Mesenchymal stem cell (in vitro differentiated cells and primary cell): ENCODE measurements at regions not wholly inside any gene's neighbourhood (a gene's known extent, or its start where the extent isn't known, plus 50 kb on each side); places are given as distances from the start of the nearest gene placed in this dataset.

Source experiments
- DNase-seq: peaks from one replicate; pipeline ENCODE4 v3.0.0-alpha.2; 2013
- H2AFZ ChIP-seq: one replicate; pipeline ENCODE4 v1.6.1; 2013; ENCODE audit warnings: low read depth, mild to moderate bottlenecking, control low read depth, inconsistent platforms, low read length, moderate library complexity
- H2AK5ac ChIP-seq: 2 replicates; pipeline ENCODE4 v1.6.1; 2013; ENCODE audit warnings: low read length, moderate library complexity, mild to moderate bottlenecking, inconsistent platforms; ENCODE audit not compliant: severe bottlenecking
- H2BK120ac ChIP-seq: one replicate; pipeline ENCODE4 v1.6.1; 2013; ENCODE audit warnings: low read depth, mild to moderate bottlenecking, inconsistent platforms, low read length, moderate library complexity
- H2BK12ac ChIP-seq, 2 experiments: one replicate each; pipeline ENCODE4 v1.6.1; 2013; ENCODE audit warnings: inconsistent platforms in 2 of 2, low read length in 2 of 2, mild to moderate bottlenecking in 2 of 2, moderate library complexity in 2 of 2, control low read depth in 1 of 2
- H2BK15ac ChIP-seq: one replicate; pipeline ENCODE4 v1.6.1; 2013; ENCODE audit warnings: mild to moderate bottlenecking, low read depth, inconsistent platforms; ENCODE audit not compliant: poor library complexity, severe bottlenecking
- H2BK5ac ChIP-seq: 2 replicates; pipeline ENCODE4 v1.6.1; 2013; ENCODE audit warnings: low read depth, mild to moderate bottlenecking, low read length, control low read depth, inconsistent platforms; ENCODE audit not compliant: poor library complexity, severe bottlenecking
- H3K14ac ChIP-seq, 2 experiments: one replicate each; pipeline ENCODE4 v1.6.1; 2013; ENCODE audit warnings: inconsistent platforms in 2 of 2, low read length in 2 of 2, control low read depth in 1 of 2, mild to moderate bottlenecking in 1 of 2, moderate library complexity in 1 of 2
- H3K18ac ChIP-seq, 2 experiments: one replicate each; pipeline ENCODE4 v1.6.1; 2013; ENCODE audit warnings: inconsistent platforms in 2 of 2, low read length in 2 of 2, control low read depth in 1 of 2, low read depth in 1 of 2, mild to moderate bottlenecking in 1 of 2
- H3K23ac ChIP-seq, 2 experiments: one replicate each; pipeline ENCODE4 v1.6.1; 2013; ENCODE audit warnings: inconsistent platforms in 2 of 2, low read length in 2 of 2, mild to moderate bottlenecking in 2 of 2, moderate library complexity in 2 of 2, control low read depth in 1 of 2
- H3K27ac ChIP-seq: 2 replicates; pipeline ENCODE4 v1.5.1; 2013; ENCODE audit warnings: mild to moderate bottlenecking, moderate library complexity, low read length, control low read depth, inconsistent platforms; ENCODE audit not compliant: poor library complexity, severe bottlenecking
- H3K27me3 ChIP-seq, 2 experiments: 2 replicates each; pipeline versions ENCODE4 v1.6.1 to v1.7.0; 2013; ENCODE audit warnings: low read length in 2 of 2, mild to moderate bottlenecking in 2 of 2, moderate library complexity in 2 of 2, control low read depth in 1 of 2, inconsistent platforms in 1 of 2; ENCODE audit not compliant: control insufficient read depth in 1 of 2, insufficient read depth in 1 of 2
- H3K36me3 ChIP-seq, 2 experiments: 2 replicates each; pipeline versions ENCODE4 v1.6.1 to v1.7.0; 2013; ENCODE audit warnings: low read length in 2 of 2, control low read depth in 1 of 2, inconsistent platforms in 1 of 2, low read depth in 1 of 2, mild to moderate bottlenecking in 1 of 2; ENCODE audit not compliant: insufficient read depth in 2 of 2, control insufficient read depth in 1 of 2
- H3K4ac ChIP-seq, 2 experiments: one replicate each; pipeline ENCODE4 v1.6.1; 2013; ENCODE audit warnings: inconsistent platforms in 2 of 2, low read length in 2 of 2, mild to moderate bottlenecking in 2 of 2, moderate library complexity in 2 of 2, control low read depth in 1 of 2, low read depth in 1 of 2
- H3K4me1 ChIP-seq: 2 replicates; pipeline ENCODE4 v1.6.1; 2013; ENCODE audit warnings: low read depth, low read length, control low read depth; ENCODE audit not compliant: control insufficient read depth, insufficient read depth
- H3K4me2 ChIP-seq: 2 replicates; pipeline ENCODE4 v1.6.1; 2013; ENCODE audit warnings: low read length, mild to moderate bottlenecking, inconsistent platforms; ENCODE audit not compliant: poor library complexity, severe bottlenecking
- H3K4me3 ChIP-seq, 2 experiments: 2 replicates each; pipeline versions ENCODE4 v1.5.1 to v1.7.0; 2013; ENCODE audit warnings: low read length in 2 of 2, mild to moderate bottlenecking in 2 of 2, control low read depth in 1 of 2, low read depth in 1 of 2; ENCODE audit not compliant: insufficient read depth in 1 of 2
- H3K79me1 ChIP-seq: replicated peaks from 2 replicates; pipeline ENCODE4 v1.6.1; 2013; ENCODE audit warnings: mild to moderate bottlenecking, control low read depth, low read length, inconsistent platforms; ENCODE audit not compliant: poor library complexity, severe bottlenecking
- H3K9ac ChIP-seq: 2 replicates; pipeline ENCODE4 v1.7.0; 2013; ENCODE audit warnings: mild to moderate bottlenecking, low read length, moderate library complexity
- H3K9me3 ChIP-seq: 2 replicates; pipeline ENCODE4 v1.7.0; 2013; ENCODE audit warnings: mild to moderate bottlenecking, low read length; ENCODE audit not compliant: control insufficient read depth
- H4K8ac ChIP-seq: one replicate; pipeline ENCODE4 v1.6.1; 2013; ENCODE audit warnings: inconsistent platforms, mild to moderate bottlenecking, low read length, moderate library complexity
- H4K91ac ChIP-seq: one replicate; pipeline ENCODE4 v1.6.1; 2013; ENCODE audit warnings: mild to moderate bottlenecking, low read length, inconsistent platforms
- WGBS: methylation state at CpG from one replicate; pipeline ENCODE4 v1.1.7; 2013; ENCODE audit warnings: mixed read lengths; 5-methylcytosine and 5-hydroxymethylcytosine counted together

DNA sequence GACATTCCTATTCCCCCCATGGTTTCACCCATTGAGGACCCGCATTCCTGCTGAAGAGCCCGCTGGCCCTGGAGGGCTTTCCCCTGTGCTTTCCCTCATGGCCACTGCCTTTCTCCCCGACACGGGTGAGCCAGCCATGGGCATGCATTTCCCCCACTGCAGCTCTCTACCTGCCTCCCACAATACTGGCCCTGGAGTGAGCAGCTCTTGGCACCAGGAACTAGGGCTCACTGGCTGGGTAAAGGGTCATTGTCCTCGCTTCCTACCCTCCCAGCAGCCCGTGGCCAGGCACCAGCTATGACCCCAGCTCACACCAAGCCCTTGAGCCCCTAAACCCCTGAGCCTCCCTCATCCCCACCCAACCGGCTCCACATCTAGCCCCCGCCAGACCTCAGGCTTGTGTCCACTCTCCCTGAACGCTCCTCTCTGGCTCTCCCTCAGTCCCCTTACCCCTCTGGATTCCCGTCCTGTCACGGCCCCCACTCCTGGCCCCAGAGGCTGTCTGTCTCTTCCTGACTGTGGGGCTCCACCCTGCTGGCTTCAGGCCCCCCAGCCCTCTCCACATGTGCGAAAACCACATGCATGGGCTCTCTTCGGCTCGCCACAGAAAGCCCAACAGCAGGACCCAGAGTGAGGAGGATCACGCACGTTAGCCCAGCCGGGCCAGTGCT, 199.8 kb downstream of the ZFP36L2 start:
- no peak overlapping the region for H4K8ac ChIP-seq
- 96% methylated on average over 17 of the region's 17 CpGs for WGBS
- H3K4me3 ChIP-seq = no peak overlapping the region
- H3K36me3 ChIP-seq = no peaks in the 10 kb centered on the region
- H3K23ac ChIP-seq = no peak overlapping the region
- no peaks in the 10 kb centered on the region for H3K9me3 ChIP-seq
- H3K4me1 ChIP-seq = peaks cover 11% of the 10 kb centered on the region
- no peak overlapping the region for H3K27ac ChIP-seq
- H3K79me1 ChIP-seq = no peaks in the 10 kb centered on the region
- peak overlapping the region; percentile 28 for H4K91ac ChIP-seq
- peak overlapping the region; percentile 10 to 62 for H3K18ac ChIP-seq
- peak overlapping the region in 1 of 2 experiments; percentile 68 for H3K14ac ChIP-seq
- no peak for DNase-seq
- no peaks in the 10 kb centered on the region for H3K27me3 ChIP-seq
- H3K9ac ChIP-seq = no peak overlapping the region
- peak overlapping the region; percentile 1 to 16 for H3K4ac ChIP-seq
- H2AFZ ChIP-seq = no peak overlapping the region
- H2AK5ac ChIP-seq = no peak overlapping the region
- no peak overlapping the region for H2BK5ac ChIP-seq
- peak overlapping the region in 1 of 2 experiments; percentile 93 for H2BK12ac ChIP-seq
- H2BK15ac ChIP-seq = peak overlapping the region; percentile 29
- no peak overlapping the region for H2BK120ac ChIP-seq
- H3K4me2 ChIP-seq = no peak overlapping the region

DNA sequence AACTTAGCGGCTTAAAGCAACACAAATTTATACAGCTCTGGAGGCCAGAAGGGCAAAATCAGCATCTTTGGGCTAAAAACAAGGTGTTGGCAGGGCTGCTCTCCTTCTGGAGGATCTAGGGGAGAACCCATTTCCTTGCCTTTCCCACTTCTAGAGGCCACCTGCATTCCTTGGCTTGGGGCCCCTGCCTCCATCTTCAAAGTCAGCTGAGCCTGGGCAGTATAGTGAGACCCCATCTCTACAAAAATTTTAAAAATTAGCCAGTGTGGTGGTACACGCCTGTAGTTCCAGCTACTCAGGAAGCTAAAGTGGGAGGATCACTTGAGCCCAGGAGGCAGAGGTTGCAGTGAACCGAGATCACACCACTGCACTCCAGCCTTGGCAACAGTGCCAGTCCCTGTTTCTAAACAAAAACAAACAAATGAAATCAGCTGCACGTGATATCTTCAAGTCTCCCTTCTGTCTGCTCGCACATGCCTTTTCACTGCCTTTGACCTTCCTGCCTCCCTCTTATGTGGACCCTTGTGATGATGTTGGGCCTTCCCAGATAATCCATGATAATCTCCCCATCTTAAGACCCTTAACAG, 200.6 kb downstream of the ZFP36L2 start:
- peak overlapping the region; percentile 86 for H4K8ac ChIP-seq
- H2AFZ ChIP-seq = no peak overlapping the region
- peak overlapping the region in 1 of 2 experiments; percentile 87 for H3K4ac ChIP-seq
- peak overlapping the region; percentile 11 for H2BK120ac ChIP-seq
- no peaks in the 10 kb centered on the region for H3K27me3 ChIP-seq
- no peaks in the 10 kb centered on the region for H3K79me1 ChIP-seq
- H2AK5ac ChIP-seq = no peak overlapping the region
- no peak overlapping the region for H3K4me3 ChIP-seq
- peaks cover 3% of the 10 kb centered on the region for H3K9me3 ChIP-seq
- no peak overlapping the region for H2BK15ac ChIP-seq
- H3K23ac ChIP-seq = no peak overlapping the region
- peaks cover 11% of the 10 kb centered on the region for H3K4me1 ChIP-seq
- H4K91ac ChIP-seq = peak overlapping the region; percentile 95
- H3K36me3 ChIP-seq = no peaks in the 10 kb centered on the region
- peak overlapping the region; percentile 90 to 99 for H2BK12ac ChIP-seq
- H3K14ac ChIP-seq = no peak overlapping the region
- H2BK5ac ChIP-seq = no peak overlapping the region
- 79% methylated on average over 5 of the region's 5 CpGs for WGBS
- no peak overlapping the region for H3K27ac ChIP-seq
- DNase-seq = peak; percentile 65
- H3K18ac ChIP-seq = peak overlapping the region in 1 of 2 experiments; percentile 89
- no peak overlapping the region for H3K4me2 ChIP-seq
- H3K9ac ChIP-seq = no peak overlapping the region

DNA sequence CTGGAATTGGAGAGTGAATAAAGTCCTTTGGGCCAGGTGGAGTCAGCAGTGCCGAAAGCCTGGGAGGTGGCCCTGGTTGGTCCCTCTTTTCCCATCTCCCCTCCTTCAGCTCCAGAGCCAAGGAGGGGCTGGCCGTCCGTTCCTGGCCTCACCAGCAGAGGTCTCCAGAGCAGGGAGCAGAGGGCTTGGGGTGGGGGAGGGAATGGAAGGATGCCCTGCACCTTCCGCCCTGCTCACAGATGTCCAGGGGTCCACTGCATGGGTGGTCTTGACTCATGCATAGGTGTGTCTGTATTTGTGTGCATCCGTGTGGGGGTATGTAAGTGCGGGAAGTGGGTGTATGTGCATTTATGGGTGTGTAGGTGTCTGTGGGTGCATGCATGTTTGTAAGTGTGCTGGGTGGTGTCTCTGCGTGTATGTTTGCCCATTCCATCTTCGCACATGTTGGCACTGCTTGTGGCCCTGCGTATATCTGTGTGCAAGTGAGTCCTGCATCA, 201.8 kb downstream of the ZFP36L2 start:
- Histone ChIP-seq H2BK12ac (peak overlapping the region; percentile 51 to 65), H3K4me2 (no peak overlapping the region), H3K4ac (no peak overlapping the region), H3K27ac (no peak overlapping the region), H2BK5ac (no peak overlapping the region), H2AFZ (no peak overlapping the region), H3K36me3 (no peaks in the 10 kb centered on the region), H3K4me1 (peaks cover 11% of the 10 kb centered on the region), H3K4me3 (no peak overlapping the region), H3K9me3 (peaks cover 14% of the 10 kb centered on the region), H4K91ac (peak overlapping the region; percentile 11), H3K14ac (no peak overlapping the region), H3K79me1 (no peaks in the 10 kb centered on the region), H2BK15ac (no peak overlapping the region), H3K9ac (no peak overlapping the region), H3K18ac (peak overlapping the region; percentile 23 to 89), H4K8ac (peak overlapping the region; percentile 39), H3K23ac (no peak overlapping the region), H3K27me3 (no peaks in the 10 kb centered on the region), H2BK120ac (peak overlapping the region; percentile 9), H2AK5ac (no peak overlapping the region)
- DNase-seq = peak; percentile 65
- WGBS = 55% methylated on average over 9 of the region's 9 CpGs

DNA sequence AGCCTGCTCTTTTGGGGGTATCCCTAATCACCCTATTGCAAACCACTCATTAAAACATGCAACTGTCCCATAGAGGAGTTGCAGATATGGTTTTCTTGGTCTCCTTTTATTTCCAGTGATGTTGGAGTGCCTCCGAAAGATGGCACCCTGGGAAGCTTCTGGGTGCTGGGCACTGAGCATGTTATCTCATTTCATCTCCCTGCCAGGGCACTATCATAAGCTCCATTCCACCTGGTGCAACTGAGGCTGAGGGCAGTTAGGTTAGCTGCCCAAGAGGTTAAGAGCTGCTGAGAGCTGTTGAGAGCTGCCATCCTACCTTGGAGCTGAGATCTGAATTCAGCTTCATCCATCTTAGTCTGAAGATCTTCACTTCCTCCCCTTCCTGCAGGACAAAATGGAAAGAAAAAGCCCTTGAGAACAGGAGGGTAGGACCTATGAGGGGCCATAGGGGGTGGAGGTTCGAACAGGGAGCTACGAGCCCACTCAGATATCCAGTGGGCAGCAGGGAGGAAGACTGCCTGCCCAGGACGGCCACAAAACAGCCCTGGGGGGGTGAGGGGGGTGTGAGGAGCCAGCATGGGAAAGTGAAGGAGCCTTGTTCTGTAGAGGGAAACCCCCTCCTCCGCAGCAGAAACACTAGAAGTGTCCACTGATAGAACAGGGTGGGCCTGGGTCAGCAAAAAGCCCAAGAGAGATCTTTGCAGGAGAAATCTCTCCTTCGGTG, 202.5 kb downstream of the ZFP36L2 start:
- H3K4me2 ChIP-seq = no peak overlapping the region
- H3K36me3 ChIP-seq = no peaks in the 10 kb centered on the region
- H3K4me1 ChIP-seq = peaks cover 11% of the 10 kb centered on the region
- H3K9ac ChIP-seq = no peak overlapping the region
- H2BK15ac ChIP-seq = no peak overlapping the region
- peak overlapping the region; percentile 9 for H2BK120ac ChIP-seq
- H2BK5ac ChIP-seq = no peak overlapping the region
- H3K79me1 ChIP-seq = no peaks in the 10 kb centered on the region
- no peak overlapping the region for H2AK5ac ChIP-seq
- peak overlapping the region; percentile 59 to 63 for H2BK12ac ChIP-seq
- no peaks in the 10 kb centered on the region for H3K27me3 ChIP-seq
- 83% methylated on average over 6 of the region's 6 CpGs for WGBS
- no peak for DNase-seq
- no peak overlapping the region for H3K23ac ChIP-seq
- peak overlapping the region in 1 of 2 experiments; percentile 23 for H3K18ac ChIP-seq
- peaks cover 14% of the 10 kb centered on the region for H3K9me3 ChIP-seq
- no peak overlapping the region for H4K91ac ChIP-seq
- H4K8ac ChIP-seq = peak overlapping the region; percentile 59
- H3K4me3 ChIP-seq = no peak overlapping the region
- H3K27ac ChIP-seq = no peak overlapping the region
- H3K4ac ChIP-seq = peak overlapping the region; percentile 10 to 65
- H3K14ac ChIP-seq = no peak overlapping the region
- no peak overlapping the region for H2AFZ ChIP-seq
